H1 (cell line): ENCODE measurements at regions not wholly inside any gene's neighbourhood (a gene's known extent, or its start where the extent isn't known, plus 50 kb on each side); places are given as distances from the start of the nearest gene placed in this dataset.

Source experiments
- KDM1A ChIP-seq: fragments of 200-600, 300-600 bp; sonication (generic); IDR thresholded peaks from 2 replicates; pipeline ENCODE4 v1.7.1; 2016; ENCODE audit warnings: mild to moderate bottlenecking, low read length, borderline replicate concordance
- KDM5A ChIP-seq: fragments of 200-600 bp; IDR thresholded peaks from 2 replicates; pipeline ENCODE4 v1.7.1; 2012; ENCODE audit warnings: mild to moderate bottlenecking, low read length, inconsistent platforms, mixed read lengths
- SIRT6 ChIP-seq: IDR thresholded peaks from one replicate; pipeline ENCODE4 v1.7.1; 2012; ENCODE audit warnings: low read length, inconsistent platforms
- SUZ12 ChIP-seq: fragments of 200-600 bp; sonication (generic); IDR thresholded peaks from 2 replicates; pipeline ENCODE4 v1.6.1; 2012; ENCODE audit warnings: mild to moderate bottlenecking, inconsistent platforms, low read length, moderate library complexity, mixed read lengths

DNA sequence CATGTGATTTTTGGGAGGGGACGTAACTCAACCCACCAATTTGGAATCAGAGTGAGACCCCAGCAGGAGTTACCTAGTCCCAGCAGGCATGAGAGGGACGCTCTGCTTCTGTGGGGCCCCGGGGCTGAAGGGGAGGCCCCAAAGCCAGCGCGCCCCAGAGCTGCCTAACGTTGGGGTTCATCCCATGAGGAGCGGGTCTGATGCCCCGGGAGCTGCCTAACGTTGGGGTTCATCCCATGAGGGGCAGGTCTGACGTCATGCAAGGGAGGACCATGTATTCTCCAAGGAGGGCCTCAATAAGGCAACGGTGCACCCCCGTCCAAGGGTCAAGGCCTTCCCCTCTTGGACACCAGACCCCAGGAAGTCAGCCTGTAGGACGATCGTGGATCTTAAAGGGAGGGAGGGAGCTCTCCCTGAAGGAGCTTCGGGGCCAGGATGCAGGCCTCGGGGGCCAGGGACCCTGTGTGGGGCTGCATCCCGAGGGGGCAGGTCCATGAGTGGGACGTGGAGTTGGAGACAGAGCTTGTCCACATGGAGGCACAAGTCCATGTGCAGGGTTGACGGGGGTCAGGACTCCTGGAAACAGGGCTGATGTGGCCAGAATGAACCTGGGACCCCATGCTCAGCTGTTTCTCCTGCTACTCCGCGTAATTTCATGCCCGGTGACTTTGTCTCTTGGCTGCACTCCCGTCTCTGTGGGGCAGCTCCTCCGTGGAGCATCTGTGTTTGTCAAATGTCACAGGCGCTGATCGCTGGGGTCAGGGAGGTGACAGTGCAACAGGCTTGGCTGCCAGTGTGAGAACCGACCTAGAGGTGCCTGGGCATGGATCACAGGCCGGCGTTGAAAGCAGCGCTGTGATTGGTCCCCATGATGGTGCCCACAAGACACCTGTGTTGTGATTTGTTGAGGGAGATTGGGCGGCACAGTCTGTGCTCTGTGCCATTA lies 1029.1 kb downstream of the BRD1 start (continued):
- TF ChIP-seq KDM1A, result no peak
- TF ChIP-seq SUZ12, result no peak
- TF ChIP-seq KDM5A, result no peak
- TF ChIP-seq SIRT6, result no peak
- TF ChIP-seq, all 59 proteins: peak for 0
